ENCODE measurements at regions not wholly inside any gene's neighbourhood (a gene's known extent, or its start where the extent isn't known, plus 50 kb on each side); places are given as distances from the start of the nearest gene placed in this dataset.
A peak's percentile ranks its signal among the peaks of the same experiment; 100 is the strongest.
"Not testable (repeated sequence)": the region's sequence is repeated elsewhere in the genome, so short reads cannot be mapped to it uniquely, and the experiment has no call there.

- Mint-ChIP-seq H3K27ac (peak overlapping the region; percentile 40; the same call in 1 of the 2 replicates), H3K4me3 (no peak overlapping the region), H3K4me1 (ENCODE audit: low read depth) (peaks cover 50% of the 10 kb centered on the region), H3K27me3 (ENCODE audit: insufficient read depth) (peaks cover 1% of the 10 kb centered on the region; the same call in 1 of the 2 replicates), H3K9me3 (peaks cover 24% of the 10 kb centered on the region), H3K36me3 (ENCODE audit: low read depth) (peaks cover 38% of the 10 kb centered on the region)
- DNase-seq, result no peak
- TF ChIP-seq, protein P1, sequence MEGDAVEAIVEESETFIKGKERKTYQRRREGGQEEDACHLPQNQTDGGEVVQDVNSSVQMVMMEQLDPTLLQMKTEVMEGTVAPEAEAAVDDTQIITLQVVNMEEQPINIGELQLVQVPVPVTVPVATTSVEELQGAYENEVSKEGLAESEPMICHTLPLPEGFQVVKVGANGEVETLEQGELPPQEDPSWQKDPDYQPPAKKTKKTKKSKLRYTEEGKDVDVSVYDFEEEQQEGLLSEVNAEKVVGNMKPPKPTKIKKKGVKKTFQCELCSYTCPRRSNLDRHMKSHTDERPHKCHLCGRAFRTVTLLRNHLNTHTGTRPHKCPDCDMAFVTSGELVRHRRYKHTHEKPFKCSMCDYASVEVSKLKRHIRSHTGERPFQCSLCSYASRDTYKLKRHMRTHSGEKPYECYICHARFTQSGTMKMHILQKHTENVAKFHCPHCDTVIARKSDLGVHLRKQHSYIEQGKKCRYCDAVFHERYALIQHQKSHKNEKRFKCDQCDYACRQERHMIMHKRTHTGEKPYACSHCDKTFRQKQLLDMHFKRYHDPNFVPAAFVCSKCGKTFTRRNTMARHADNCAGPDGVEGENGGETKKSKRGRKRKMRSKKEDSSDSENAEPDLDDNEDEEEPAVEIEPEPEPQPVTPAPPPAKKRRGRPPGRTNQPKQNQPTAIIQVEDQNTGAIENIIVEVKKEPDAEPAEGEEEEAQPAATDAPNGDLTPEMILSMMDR (IDR thresholded peaks at IDR 0.05), result no peak
Observed at GRCh38 chr2:56813490-56813889, 629.7 kb downstream of the CCDC85A start.

GRCh38 chr2:56816666-56817065, 632.9 kb downstream of the CCDC85A start:
- Mint-ChIP-seq H3K4me1 (ENCODE audit: low read depth) (peaks cover 42% of the 10 kb centered on the region), H3K27ac (no peak overlapping the region), H3K27me3 (ENCODE audit: insufficient read depth) (no peaks in the 10 kb centered on the region), H3K36me3 (ENCODE audit: low read depth) (peaks cover 49% of the 10 kb centered on the region), H3K9me3 (peaks cover 46% of the 10 kb centered on the region), H3K4me3 (no peak overlapping the region)
- TF ChIP-seq, protein P1 (IDR thresholded peaks at IDR 0.05), result no peak
- DNase-seq, result no peak

- Mint-ChIP-seq H3K36me3 (ENCODE audit: low read depth) (peaks cover 4% of the 10 kb centered on the region; the same call in 1 of the 2 replicates), H3K27ac (no peak overlapping the region), H3K27me3 (ENCODE audit: insufficient read depth) (no peaks in the 10 kb centered on the region), H3K4me1 (ENCODE audit: low read depth) (peaks cover 31% of the 10 kb centered on the region), H3K4me3 (no peak overlapping the region), H3K9me3 (no peaks in the 10 kb centered on the region; the same call in 1 of the 2 replicates)
- TF ChIP-seq, protein P1 (IDR thresholded peaks at IDR 0.05), result no peak
- DNase-seq, result no peak
Observed at GRCh38 chr2:56831780-56832179, 648.0 kb downstream of the CCDC85A start.

DNA sequence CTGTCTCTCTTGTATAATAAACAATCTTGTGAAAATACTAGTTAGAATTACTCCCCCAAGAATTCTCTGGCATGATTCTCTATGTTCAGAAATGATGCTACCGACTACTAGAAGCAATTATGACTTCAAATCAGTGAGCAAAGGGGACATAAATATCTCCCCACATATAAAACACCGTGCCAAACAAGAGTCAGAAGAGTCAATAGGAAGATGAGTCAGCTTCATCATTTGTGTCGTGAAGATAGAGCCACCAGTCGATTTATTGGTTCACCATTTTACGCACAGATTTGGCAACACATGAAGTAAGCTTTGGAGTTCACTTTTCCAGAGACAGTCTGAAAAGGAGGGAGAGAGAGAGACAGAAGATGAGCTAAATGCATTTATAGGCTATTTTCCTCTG, 650.9 kb downstream of the CCDC85A start:
- Mint-ChIP-seq H3K9me3 (peaks cover 12% of the 10 kb centered on the region), H3K27me3 (ENCODE audit: insufficient read depth) (no peaks in the 10 kb centered on the region), H3K27ac (no peak overlapping the region), H3K4me3 (no peak overlapping the region), H3K4me1 (ENCODE audit: low read depth) (peaks cover 47% of the 10 kb centered on the region), H3K36me3 (ENCODE audit: low read depth) (peaks cover 26% of the 10 kb centered on the region)
- TF ChIP-seq, protein P1 (IDR thresholded peaks at IDR 0.05), result no peak
- DNase-seq, result no peak

DNA sequence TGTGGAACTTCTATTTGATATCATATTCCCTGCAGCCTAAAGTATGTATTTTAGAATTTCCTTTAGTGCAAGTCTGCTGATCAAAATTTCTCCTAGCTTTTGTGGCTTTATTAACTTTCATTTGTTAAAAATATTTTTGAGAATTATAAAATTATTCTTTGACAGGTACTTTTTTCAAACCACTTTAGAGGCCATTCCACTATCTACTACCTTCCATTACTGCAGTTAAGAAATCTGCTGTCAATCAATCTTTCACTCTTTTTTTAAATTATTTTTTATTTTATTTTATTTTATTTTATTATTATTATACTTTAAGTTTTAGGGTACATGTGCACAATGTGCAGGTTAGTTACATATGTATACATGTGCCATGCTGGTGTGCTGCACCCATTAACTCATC, 656.2 kb downstream of the CCDC85A start:
- Mint-ChIP-seq H3K9me3 (peaks cover 25% of the 10 kb centered on the region), H3K4me1 (ENCODE audit: low read depth) (peaks cover 24% of the 10 kb centered on the region), H3K36me3 (ENCODE audit: low read depth) (peaks cover 46% of the 10 kb centered on the region)
- not testable (repeated sequence) for DNase-seq; H3K27me3 Mint-ChIP-seq (ENCODE audit: insufficient read depth); H3K4me3 Mint-ChIP-seq; H3K27ac Mint-ChIP-seq

DNA sequence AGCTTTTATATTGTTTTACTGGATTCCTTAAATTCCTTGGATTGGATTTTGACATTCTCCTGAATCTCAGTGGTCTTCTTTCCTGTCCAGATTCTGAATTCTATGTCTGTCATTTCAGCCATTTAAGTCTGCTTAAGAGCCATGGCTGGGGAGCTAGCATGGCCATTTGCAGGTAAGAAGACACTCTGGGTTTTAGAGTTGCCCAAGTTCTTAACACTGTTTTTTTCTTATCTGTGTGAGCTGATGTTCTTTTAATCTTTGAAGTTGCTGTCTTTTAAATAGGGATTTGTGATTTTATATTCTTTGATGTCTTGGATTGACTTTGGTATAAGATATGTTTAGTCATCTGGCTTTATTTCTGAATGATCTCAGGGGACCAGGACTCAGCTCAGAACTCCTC, 677.2 kb downstream of the CCDC85A start:
- H3K4me1 Mint-ChIP-seq (ENCODE audit: low read depth), result peaks cover 61% of the 10 kb centered on the region
- no peaks in the 10 kb centered on the region; the same call in 1 of the 2 replicates for H3K9me3 Mint-ChIP-seq
- no peak overlapping the region for H3K27ac Mint-ChIP-seq
- no peak for DNase-seq
- TF ChIP-seq, protein P1 (IDR thresholded peaks at IDR 0.05), result no peak
- no peak overlapping the region for H3K4me3 Mint-ChIP-seq
- H3K27me3 Mint-ChIP-seq (ENCODE audit: insufficient read depth), result peaks cover 7% of the 10 kb centered on the region
- peaks cover 27% of the 10 kb centered on the region for H3K36me3 Mint-ChIP-seq (ENCODE audit: low read depth)

Measured in HFFc6 (cell line).